ENCODE measurements at regions not wholly inside any gene's neighbourhood (a gene's known extent, or its start where the extent isn't known, plus 50 kb on each side); places are given as distances from the start of the nearest gene placed in this dataset.

- no peak for DNase-seq (ENCODE audit: low spot score)
These were observed 175.4 kb upstream of the PELI2 start for GRCh38 chr14:55942826-55943225.

- DNase-seq (ENCODE audit: low spot score), result no peak
These were observed 173.5 kb upstream of the PELI2 start for GRCh38 chr14:55944757-55945156.

- no peak for DNase-seq (ENCODE audit: low spot score)
These were observed 172.0 kb upstream of the PELI2 start for GRCh38 chr14:55946231-55946630.

GRCh38 chr14:55948399-55948798 lies 169.8 kb upstream of the PELI2 start:
- no peak for DNase-seq (ENCODE audit: low spot score)

GRCh38 chr14:55949708-55950107 lies 168.5 kb upstream of the PELI2 start:
- no peak for DNase-seq (ENCODE audit: low spot score)

- DNase-seq (ENCODE audit: low spot score), result no peak
These were observed 168.1 kb upstream of the PELI2 start for GRCh38 chr14:55950135-55950534.

GRCh38 chr14:55951341-55952206 lies 166.6 kb upstream of the PELI2 start:
- DNase-seq (ENCODE audit: low spot score), result no peak

- DNase-seq (ENCODE audit: low spot score), result no peak
These were observed 164.1 kb upstream of the PELI2 start for GRCh38 chr14:55954108-55954507.

- no peak for DNase-seq (ENCODE audit: low spot score)
These were observed 163.0 kb upstream of the PELI2 start for GRCh38 chr14:55955175-55955574.

GRCh38 chr14:55957950-55958349 lies 160.3 kb upstream of the PELI2 start:
- DNase-seq (ENCODE audit: low spot score), result no peak

- no peak for DNase-seq (ENCODE audit: low spot score)
These were observed 154.9 kb upstream of the PELI2 start for GRCh38 chr14:55963295-55963694.

- no peak for DNase-seq (ENCODE audit: low spot score)
These were observed 154.1 kb upstream of the PELI2 start for GRCh38 chr14:55964091-55964490.

- DNase-seq (ENCODE audit: low spot score), result no peak
These were observed 153.4 kb upstream of the PELI2 start for GRCh38 chr14:55964821-55965220.

- no peak for DNase-seq (ENCODE audit: low spot score)
These were observed 152.4 kb upstream of the PELI2 start for GRCh38 chr14:55965851-55966250.

GRCh38 chr14:55968741-55969140 lies 149.5 kb upstream of the PELI2 start:
- DNase-seq (ENCODE audit: low spot score), result no peak

GRCh38 chr14:55973285-55973800 lies 144.9 kb upstream of the PELI2 start:
- no peak for DNase-seq (ENCODE audit: low spot score)

GRCh38 chr14:55973911-55974630 lies 144.1 kb upstream of the PELI2 start:
- no peak for DNase-seq (ENCODE audit: low spot score)

- no peak for DNase-seq (ENCODE audit: low spot score)
These were observed 142.8 kb upstream of the PELI2 start for GRCh38 chr14:55975281-55975910.

GRCh38 chr14:55976219-55976618 lies 142.0 kb upstream of the PELI2 start:
- DNase-seq (ENCODE audit: low spot score), result no peak

GRCh38 chr14:55976655-55977054 lies 141.6 kb upstream of the PELI2 start:
- DNase-seq (ENCODE audit: low spot score), result no peak

GRCh38 chr14:55977392-55978150 lies 140.6 kb upstream of the PELI2 start:
- DNase-seq (ENCODE audit: low spot score), result no peak

- no peak for DNase-seq (ENCODE audit: low spot score)
These were observed 139.1 kb upstream of the PELI2 start for GRCh38 chr14:55979096-55979495.
